ENCODE measurements at regions not wholly inside any gene's neighbourhood (a gene's known extent, or its start where the extent isn't known, plus 50 kb on each side); places are given as distances from the start of the nearest gene placed in this dataset.

DNA sequence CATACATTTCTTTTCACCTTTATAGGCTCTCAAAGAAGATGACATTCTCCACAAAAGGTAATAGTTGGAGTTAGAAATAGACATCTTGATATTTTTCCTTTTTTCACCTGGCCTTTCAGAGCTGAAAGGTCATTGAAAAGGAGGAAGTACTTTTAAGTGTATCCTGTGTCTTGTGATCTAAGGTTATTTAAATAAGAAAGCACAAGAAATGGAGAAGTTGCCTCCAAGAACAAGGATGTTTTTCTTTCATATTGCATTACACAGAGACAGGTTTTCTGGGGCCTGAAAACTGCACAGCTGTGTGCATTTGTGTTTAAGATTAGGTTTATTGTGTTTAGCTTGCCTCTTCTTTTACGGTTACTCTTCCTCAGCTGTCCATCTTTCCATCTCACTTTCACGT lies 103.4 kb upstream of the SEMA3D start:
- TF ChIP-seq, protein P1, sequence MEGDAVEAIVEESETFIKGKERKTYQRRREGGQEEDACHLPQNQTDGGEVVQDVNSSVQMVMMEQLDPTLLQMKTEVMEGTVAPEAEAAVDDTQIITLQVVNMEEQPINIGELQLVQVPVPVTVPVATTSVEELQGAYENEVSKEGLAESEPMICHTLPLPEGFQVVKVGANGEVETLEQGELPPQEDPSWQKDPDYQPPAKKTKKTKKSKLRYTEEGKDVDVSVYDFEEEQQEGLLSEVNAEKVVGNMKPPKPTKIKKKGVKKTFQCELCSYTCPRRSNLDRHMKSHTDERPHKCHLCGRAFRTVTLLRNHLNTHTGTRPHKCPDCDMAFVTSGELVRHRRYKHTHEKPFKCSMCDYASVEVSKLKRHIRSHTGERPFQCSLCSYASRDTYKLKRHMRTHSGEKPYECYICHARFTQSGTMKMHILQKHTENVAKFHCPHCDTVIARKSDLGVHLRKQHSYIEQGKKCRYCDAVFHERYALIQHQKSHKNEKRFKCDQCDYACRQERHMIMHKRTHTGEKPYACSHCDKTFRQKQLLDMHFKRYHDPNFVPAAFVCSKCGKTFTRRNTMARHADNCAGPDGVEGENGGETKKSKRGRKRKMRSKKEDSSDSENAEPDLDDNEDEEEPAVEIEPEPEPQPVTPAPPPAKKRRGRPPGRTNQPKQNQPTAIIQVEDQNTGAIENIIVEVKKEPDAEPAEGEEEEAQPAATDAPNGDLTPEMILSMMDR (IDR thresholded peaks at IDR 0.05): no peak
- TF ChIP-seq ZFX (IDR thresholded peaks at IDR 0.05; ENCODE audit: borderline replicate concordance): no peak
